Common myeloid progenitor, CD34-positive (primary cell): ENCODE measurements at regions not wholly inside any gene's neighbourhood (a gene's known extent, or its start where the extent isn't known, plus 50 kb on each side); places are given as distances from the start of the nearest gene placed in this dataset.

Source experiments
- CTCF ChIA-PET: fragments of 350-600 bp; sonication (Branson Sonifier 250); formaldehyde crosslinking; loops from one replicate; lab custom pipeline; 2021; ENCODE audit warnings: antibody characterized with exemption; lab: Charles Lee
- POLR2A ChIA-PET: fragments of 350-600 bp; sonication (Branson Sonifier 250); formaldehyde crosslinking; loops from one replicate; lab custom pipeline; 2021; ENCODE audit warnings: antibody characterized with exemption; lab: Charles Lee
- DNase-seq, 3 donors: peaks; one replicate each; pipeline versions ENCODE4 v3.0.0 to v3.0.0-alpha.2; 2013
- H3K27ac ChIP-seq, 2 experiments: 1 replicate in 1 of 2; 2 replicates in 1 of 2; pipeline ENCODE4 v1.7.0; 2013; ENCODE audit warnings: inconsistent platforms in 2 of 2, low read length in 2 of 2, mild to moderate bottlenecking in 2 of 2, low read depth in 1 of 2, moderate library complexity in 1 of 2; ENCODE audit not compliant: severe bottlenecking in 2 of 2, insufficient read depth in 1 of 2, poor library complexity in 1 of 2
- H3K27me3 ChIP-seq, 5 experiments: replicated peaks in 2 of 5; 1 replicate in 3 of 5; 2 replicates in 2 of 5; pipeline versions ENCODE4 v1.6.1 to v1.7.0; 2013; ENCODE audit warnings: low read length in 4 of 5, mild to moderate bottlenecking in 2 of 5, moderate library complexity in 2 of 5, inconsistent platforms in 1 of 5; ENCODE audit not compliant: insufficient read depth in 5 of 5, control insufficient read depth in 4 of 5
- H3K36me3 ChIP-seq, 4 experiments: 1 replicate in 2 of 4; 2 replicates in 2 of 4; pipeline versions ENCODE4 v1.6.1 to v1.7.0; 2013; ENCODE audit warnings: low read length in 3 of 4, control low read depth in 1 of 4, mild to moderate bottlenecking in 1 of 4; ENCODE audit not compliant: control insufficient read depth in 4 of 4, insufficient read depth in 4 of 4
- H3K4me1 ChIP-seq, 4 experiments: 1 replicate in 3 of 4; 2 replicates in 1 of 4; pipeline versions ENCODE4 v1.6.1 to v1.7.1; 2013; ENCODE audit warnings: low read length in 3 of 4, mild to moderate bottlenecking in 3 of 4, control low read depth in 1 of 4, inconsistent platforms in 1 of 4, moderate library complexity in 1 of 4; ENCODE audit not compliant: control insufficient read depth in 4 of 4, insufficient read depth in 4 of 4; ENCODE audit errors: control extremely low read depth in 1 of 4
- H3K4me3 ChIP-seq, 7 experiments: 1 replicate in 4 of 7; 2 replicates in 3 of 7; pipeline versions ENCODE4 v1.5.1 to v1.7.0; 2013; ENCODE audit warnings: mild to moderate bottlenecking in 7 of 7, low read length in 6 of 7, moderate library complexity in 6 of 7, inconsistent platforms in 2 of 7, low read depth in 2 of 7, control low read depth in 1 of 7; ENCODE audit not compliant: insufficient read depth in 4 of 7, control insufficient read depth in 1 of 7; ENCODE audit errors: extremely low read depth in 1 of 7
- H3K9me3 ChIP-seq, 5 experiments: 1 replicate in 4 of 5; 2 replicates in 1 of 5; pipeline versions ENCODE4 v1.6.1 to v1.7.1; 2013; ENCODE audit warnings: low read length in 4 of 5, mild to moderate bottlenecking in 2 of 5, inconsistent platforms in 1 of 5, low read depth in 1 of 5, moderate library complexity in 1 of 5; ENCODE audit not compliant: control insufficient read depth in 4 of 5, insufficient read depth in 2 of 5; ENCODE audit errors: control extremely low read depth in 1 of 5
- WGBS: methylation state at CpG from one replicate; pipeline ENCODE4 v1.1.5; 2013; ENCODE audit not compliant: insufficient coverage; 5-methylcytosine and 5-hydroxymethylcytosine counted together

DNA sequence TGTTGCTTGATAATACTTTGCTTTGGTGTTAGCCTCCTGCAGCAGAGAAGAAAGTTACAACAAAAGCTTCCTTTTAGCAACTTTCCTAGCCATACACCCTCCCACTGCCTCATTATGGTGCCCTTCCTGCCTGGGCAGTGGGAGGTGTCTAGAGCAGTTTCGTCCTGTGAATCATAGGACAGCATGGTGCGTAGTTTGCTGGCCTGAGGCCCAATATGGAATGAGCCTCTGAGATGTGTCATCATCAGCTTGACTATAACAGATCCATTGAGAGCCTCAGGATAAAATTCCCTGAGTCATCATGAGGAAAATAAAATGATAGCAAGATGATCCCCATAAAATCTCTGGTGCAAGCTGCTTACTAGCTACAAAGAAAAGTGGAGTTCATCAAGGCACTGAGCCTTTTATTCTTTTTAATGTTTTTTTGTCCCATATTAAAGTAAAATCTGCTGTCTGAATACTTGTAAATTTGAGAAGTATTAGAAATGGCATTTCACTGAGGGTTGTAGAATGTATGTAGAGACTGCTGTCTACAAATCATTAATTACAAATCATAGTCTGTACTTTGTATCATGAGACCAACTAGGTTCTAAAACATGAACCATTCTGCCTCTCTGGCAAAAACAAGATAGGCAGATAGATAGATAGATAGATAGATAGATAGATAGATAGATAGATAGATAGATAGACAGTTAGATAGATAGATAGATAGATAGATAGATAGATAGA lies 303.0 kb upstream of the PDE4D start:
- Histone ChIP-seq H3K4me1 (no peaks in the 10 kb centered on the region), H3K9me3 (no peaks in the 10 kb centered on the region), H3K27me3 (no peaks in the 10 kb centered on the region), H3K36me3 (no peaks in the 10 kb centered on the region), H3K4me3 (no peak overlapping the region), H3K27ac (no peak overlapping the region)
- ChIA-PET POLR2A (no interaction called here), CTCF (interaction anchor here (1.5 kb wide), 1 partner anchor 29 kb away, joined by 3 read pairs; no protein-coding TSS in a partner anchor)
- WGBS = 100% methylated on average over 2 of the region's 2 CpGs
- no peak for DNase-seq

DNA sequence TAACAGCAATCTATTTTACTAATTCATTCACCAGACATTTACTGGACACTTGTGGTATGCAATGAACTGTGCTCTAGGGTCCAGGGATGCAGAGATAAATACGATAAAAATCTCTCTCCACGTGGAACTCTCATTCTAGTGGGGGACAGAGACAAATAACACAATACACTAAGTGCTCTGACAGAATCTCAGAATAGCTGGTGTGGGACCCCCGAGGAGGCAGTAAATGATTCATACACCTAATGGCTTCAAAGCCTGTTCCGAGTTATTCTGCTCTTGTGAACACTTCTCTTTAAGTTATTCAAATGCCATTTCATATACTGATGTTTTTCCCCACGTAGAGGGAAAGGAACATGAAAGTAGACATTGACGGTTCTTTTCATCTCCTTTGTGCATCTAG lies 302.0 kb upstream of the PDE4D start:
- POLR2A ChIA-PET = no interaction called here
- no peaks in the 10 kb centered on the region for H3K27me3 ChIP-seq
- H3K27ac ChIP-seq = no peak overlapping the region
- no peaks in the 10 kb centered on the region for H3K4me1 ChIP-seq
- CTCF ChIA-PET = no interaction called here
- no peak for DNase-seq
- no peaks in the 10 kb centered on the region for H3K36me3 ChIP-seq
- H3K4me3 ChIP-seq = no peak overlapping the region
- H3K9me3 ChIP-seq = no peaks in the 10 kb centered on the region
- 84% methylated on average over 5 of the region's 6 CpGs for WGBS

DNA sequence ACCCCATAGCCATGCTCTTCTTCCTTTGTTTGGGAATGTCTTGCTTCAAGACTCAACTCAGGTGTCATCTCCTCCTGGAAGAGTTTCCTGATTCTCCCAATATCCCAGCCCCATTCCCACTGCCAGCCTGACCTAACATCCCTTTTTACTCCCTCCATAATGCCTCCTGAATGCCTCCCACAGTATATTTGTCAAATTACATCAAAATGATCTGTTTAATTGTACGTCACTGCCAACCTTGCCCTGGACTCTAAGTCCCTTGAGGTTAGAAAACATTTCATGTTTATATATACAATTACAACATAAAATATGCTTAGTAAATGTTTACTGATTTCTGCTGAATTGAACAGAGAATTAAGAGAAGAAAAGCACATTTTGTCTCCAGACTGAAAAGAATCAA lies 301.6 kb upstream of the PDE4D start:
- Histone ChIP-seq H3K36me3 (no peaks in the 10 kb centered on the region), H3K27ac (no peak overlapping the region), H3K4me1 (no peaks in the 10 kb centered on the region), H3K27me3 (no peaks in the 10 kb centered on the region), H3K9me3 (no peaks in the 10 kb centered on the region), H3K4me3 (no peak overlapping the region)
- ChIA-PET POLR2A (no interaction called here), CTCF (no interaction called here)
- WGBS = no CpG with 5 or more reads among the region's 1 CpG
- DNase-seq = no peak

DNA sequence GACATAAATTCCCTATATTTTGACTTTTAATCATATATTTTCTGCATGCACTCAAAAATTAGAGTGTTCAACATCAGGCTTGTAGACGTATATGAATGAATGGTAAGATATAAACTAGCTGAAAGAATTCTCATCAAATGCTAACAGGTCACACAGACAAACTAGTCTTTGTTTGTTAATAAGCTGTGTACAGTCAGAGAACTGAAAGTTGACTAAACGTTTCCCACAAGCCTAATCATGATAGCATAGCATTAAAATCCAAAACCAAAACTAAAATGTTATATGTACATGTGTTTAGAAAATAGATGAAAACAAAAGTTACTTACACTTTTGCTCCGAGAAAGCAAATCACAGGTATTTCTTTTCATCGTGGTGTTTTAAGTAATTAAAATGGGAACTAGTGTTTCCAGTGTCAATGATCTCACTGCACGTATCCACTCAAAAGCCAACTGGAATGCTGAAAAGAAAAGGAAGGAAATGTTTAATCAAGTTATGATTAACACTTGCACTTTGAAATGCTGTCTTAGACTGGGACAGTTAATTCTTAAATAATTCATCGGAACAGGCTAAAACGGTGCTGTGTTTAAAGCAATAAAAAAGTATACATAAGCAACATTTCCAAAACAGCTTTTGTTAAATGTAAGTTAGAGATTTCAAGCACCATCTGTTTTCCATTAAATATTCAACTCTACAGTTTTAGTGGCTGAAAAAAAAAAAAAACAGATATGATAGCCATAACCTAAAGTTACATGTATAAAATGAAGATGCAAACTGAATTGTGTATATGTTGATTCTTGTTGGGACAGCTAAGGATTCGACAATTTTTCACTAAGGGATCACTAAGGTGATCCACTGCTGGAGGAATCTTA lies 291.9 kb upstream of the PDE4D start:
- H3K27me3 ChIP-seq = no peaks in the 10 kb centered on the region
- CTCF ChIA-PET = no interaction called here
- no peak overlapping the region for H3K27ac ChIP-seq
- no peak overlapping the region for H3K4me3 ChIP-seq
- WGBS = 70% methylated on average over 2 of the region's 8 CpGs
- no peaks in the 10 kb centered on the region for H3K4me1 ChIP-seq
- H3K36me3 ChIP-seq = no peaks in the 10 kb centered on the region
- DNase-seq = no peak
- H3K9me3 ChIP-seq = peaks cover 0 to 2% (median 0%) of the 10 kb centered on the region in 5 experiments
- POLR2A ChIA-PET = no interaction called here

DNA sequence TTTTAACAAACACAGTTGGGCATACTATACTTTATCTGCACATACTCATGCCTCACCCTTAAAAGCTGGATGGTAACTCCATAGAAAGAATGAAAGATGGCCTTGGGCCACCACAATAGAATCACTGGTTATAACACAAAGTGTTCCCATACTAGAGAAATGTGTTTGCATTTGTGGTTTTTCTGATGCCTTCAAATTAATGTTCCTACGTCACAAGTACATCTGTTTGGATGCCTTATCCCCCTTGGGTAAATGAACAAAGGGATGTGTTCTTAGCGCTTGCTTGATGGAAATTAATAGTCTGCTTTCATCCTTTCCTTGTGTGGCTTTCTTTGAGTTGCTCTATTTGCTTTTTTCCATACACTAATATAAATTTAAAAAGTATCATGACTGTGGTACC lies 291.1 kb upstream of the PDE4D start:
- peaks cover 0 to 2% (median 0%) of the 10 kb centered on the region in 5 experiments for H3K9me3 ChIP-seq
- no peaks in the 10 kb centered on the region for H3K27me3 ChIP-seq
- H3K4me3 ChIP-seq = no peak overlapping the region
- WGBS = 100% methylated on average over 1 of the region's 2 CpGs
- no peaks in the 10 kb centered on the region for H3K4me1 ChIP-seq
- no peak for DNase-seq
- CTCF ChIA-PET = no interaction called here
- no peak overlapping the region for H3K27ac ChIP-seq
- POLR2A ChIA-PET = no interaction called here
- no peaks in the 10 kb centered on the region for H3K36me3 ChIP-seq

DNA sequence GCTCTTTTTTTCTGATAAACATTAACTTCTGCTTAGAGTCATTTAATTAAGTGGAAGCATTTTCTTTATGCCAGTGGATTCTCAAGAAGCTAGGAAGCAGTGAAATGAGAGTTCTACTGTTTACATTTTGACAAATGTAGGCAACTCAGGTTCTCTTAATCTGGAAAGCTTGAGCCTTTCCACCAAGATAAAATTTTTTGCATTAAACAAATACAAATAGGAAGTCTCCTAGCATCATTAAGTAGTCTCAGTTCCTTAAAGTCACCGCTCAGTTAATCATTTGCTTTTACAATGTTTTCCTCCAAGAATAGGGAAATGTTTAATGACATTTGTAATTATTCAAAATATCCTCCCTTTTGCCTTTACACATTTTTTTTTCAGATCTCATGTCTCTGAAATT lies 290.4 kb upstream of the PDE4D start:
- H3K27ac ChIP-seq = no peak overlapping the region
- 100% methylated on average over 1 of the region's 1 CpG for WGBS
- ChIA-PET POLR2A (no interaction called here), CTCF (no interaction called here)
- H3K4me1 ChIP-seq = no peaks in the 10 kb centered on the region
- H3K4me3 ChIP-seq = no peak overlapping the region
- no peak for DNase-seq
- H3K27me3 ChIP-seq = no peaks in the 10 kb centered on the region
- H3K9me3 ChIP-seq = peaks cover 0 to 2% (median 0%) of the 10 kb centered on the region in 5 experiments
- no peaks in the 10 kb centered on the region for H3K36me3 ChIP-seq

DNA sequence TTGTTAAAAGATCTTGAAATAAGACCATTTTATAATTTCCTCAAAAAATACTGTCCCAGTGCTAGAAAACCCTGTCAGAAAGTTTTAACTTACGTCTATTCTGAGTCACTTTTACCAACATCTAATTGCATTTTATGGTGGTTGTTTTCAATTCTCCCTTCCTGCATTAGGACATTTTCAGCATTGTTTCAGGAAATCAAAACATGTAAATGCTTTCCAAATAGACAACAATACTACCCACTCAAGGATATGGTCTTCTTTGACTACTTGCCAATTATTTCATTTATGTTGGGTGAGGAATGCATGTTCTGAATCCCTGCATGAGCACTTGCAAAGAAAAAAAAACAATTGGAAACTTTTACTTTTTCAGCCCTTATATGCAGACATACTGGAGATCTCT lies 284.6 kb upstream of the PDE4D start:
- no peaks in the 10 kb centered on the region for H3K4me1 ChIP-seq
- ChIA-PET CTCF (no interaction called here), POLR2A (no interaction called here)
- no CpG with 5 or more reads among the region's 1 CpG for WGBS
- no peak for DNase-seq
- peaks cover 0 to 3% (median 0%) of the 10 kb centered on the region in 5 experiments for H3K9me3 ChIP-seq
- H3K27ac ChIP-seq = no peak overlapping the region
- no peaks in the 10 kb centered on the region for H3K27me3 ChIP-seq
- H3K36me3 ChIP-seq = no peaks in the 10 kb centered on the region
- H3K4me3 ChIP-seq = no peak overlapping the region
